ENCODE measurements at regions not wholly inside any gene's neighbourhood (a gene's known extent, or its start where the extent isn't known, plus 50 kb on each side); places are given as distances from the start of the nearest gene placed in this dataset.

GRCh38 chr11:23542816-23543215, 682.5 kb upstream of the CCDC179 start:
- no peak for DNase-seq (ENCODE audit: low read depth)
- TF ChIP-seq CTCF (IDR thresholded peaks at IDR 0.05; ENCODE audit: low read length, missing control alignments): no peak

GRCh38 chr11:23543651-23544222, 683.5 kb upstream of the CCDC179 start:
- DNase-seq (ENCODE audit: low read depth): no peak
- TF ChIP-seq CTCF (IDR thresholded peaks at IDR 0.05; ENCODE audit: low read length, missing control alignments): no peak
- H3K4me3 ChIP-seq (replicated peaks; ENCODE audit: low read depth, low read length): no peak overlapping the region

More at GRCh38 chr11:23542816-23543215, 682.5 kb upstream of the CCDC179 start:
- no peak overlapping the region for H3K4me3 ChIP-seq (replicated peaks; ENCODE audit: low read depth, low read length)

GRCh38 chr11:23551706-23552105, 691.4 kb upstream of the CCDC179 start:
- TF ChIP-seq CTCF (IDR thresholded peaks at IDR 0.05; ENCODE audit: low read length, missing control alignments): no peak
- DNase-seq (ENCODE audit: low read depth): no peak

GRCh38 chr11:23554002-23554401, 693.7 kb upstream of the CCDC179 start:
- no peak for TF ChIP-seq CTCF (IDR thresholded peaks at IDR 0.05; ENCODE audit: low read length, missing control alignments)
- H3K4me3 ChIP-seq (replicated peaks; ENCODE audit: low read depth, low read length): no peak overlapping the region
- no peak for DNase-seq (ENCODE audit: low read depth)

More at GRCh38 chr11:23551706-23552105, 691.4 kb upstream of the CCDC179 start:
- no peak overlapping the region for H3K4me3 ChIP-seq (replicated peaks; ENCODE audit: low read depth, low read length)

- TF ChIP-seq CTCF (IDR thresholded peaks at IDR 0.05; ENCODE audit: low read length, missing control alignments): no peak
- DNase-seq (ENCODE audit: low read depth): peak; percentile 67
- no peak overlapping the region for H3K4me3 ChIP-seq (replicated peaks; ENCODE audit: low read depth, low read length)
These were observed 694.8 kb upstream of the CCDC179 start for GRCh38 chr11:23555085-23555484.

GRCh38 chr11:23556163-23556750, 696.0 kb upstream of the CCDC179 start:
- no peak overlapping the region for H3K4me3 ChIP-seq (replicated peaks; ENCODE audit: low read depth, low read length)
- DNase-seq (ENCODE audit: low read depth): no peak
- TF ChIP-seq CTCF (IDR thresholded peaks at IDR 0.05; ENCODE audit: low read length, missing control alignments): no peak

- DNase-seq (ENCODE audit: low read depth): no peak
- no peak overlapping the region for H3K4me3 ChIP-seq (replicated peaks; ENCODE audit: low read depth, low read length)
- TF ChIP-seq CTCF (IDR thresholded peaks at IDR 0.05; ENCODE audit: low read length, missing control alignments): no peak
These were observed 703.3 kb upstream of the CCDC179 start for GRCh38 chr11:23563591-23563990.

Measured in fibroblast of pulmonary artery (primary cell).